ENCODE measurements at regions not wholly inside any gene's neighbourhood (a gene's known extent, or its start where the extent isn't known, plus 50 kb on each side); places are given as distances from the start of the nearest gene placed in this dataset.

DNA sequence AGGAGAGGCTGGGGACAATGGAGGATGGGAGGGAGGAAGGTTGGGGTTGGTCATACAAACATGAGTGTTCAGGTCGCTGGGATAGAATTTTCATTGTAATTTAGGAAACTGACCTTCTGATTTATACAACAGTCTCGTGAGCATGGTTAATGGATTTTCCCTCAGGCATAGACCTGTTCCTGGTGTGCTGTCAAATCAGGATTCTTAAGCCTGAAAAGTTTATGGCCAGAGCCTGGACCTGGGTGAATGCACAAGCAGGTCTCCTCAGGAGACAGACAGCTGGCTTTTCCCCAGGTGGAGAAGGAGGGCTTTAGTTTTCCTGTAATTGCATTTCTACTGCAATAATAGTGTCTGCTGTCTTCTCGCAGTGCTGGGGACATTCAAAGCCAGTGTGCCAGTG, 338.0 kb downstream of the SHQ1 start:
- TF ChIP-seq, protein P1, sequence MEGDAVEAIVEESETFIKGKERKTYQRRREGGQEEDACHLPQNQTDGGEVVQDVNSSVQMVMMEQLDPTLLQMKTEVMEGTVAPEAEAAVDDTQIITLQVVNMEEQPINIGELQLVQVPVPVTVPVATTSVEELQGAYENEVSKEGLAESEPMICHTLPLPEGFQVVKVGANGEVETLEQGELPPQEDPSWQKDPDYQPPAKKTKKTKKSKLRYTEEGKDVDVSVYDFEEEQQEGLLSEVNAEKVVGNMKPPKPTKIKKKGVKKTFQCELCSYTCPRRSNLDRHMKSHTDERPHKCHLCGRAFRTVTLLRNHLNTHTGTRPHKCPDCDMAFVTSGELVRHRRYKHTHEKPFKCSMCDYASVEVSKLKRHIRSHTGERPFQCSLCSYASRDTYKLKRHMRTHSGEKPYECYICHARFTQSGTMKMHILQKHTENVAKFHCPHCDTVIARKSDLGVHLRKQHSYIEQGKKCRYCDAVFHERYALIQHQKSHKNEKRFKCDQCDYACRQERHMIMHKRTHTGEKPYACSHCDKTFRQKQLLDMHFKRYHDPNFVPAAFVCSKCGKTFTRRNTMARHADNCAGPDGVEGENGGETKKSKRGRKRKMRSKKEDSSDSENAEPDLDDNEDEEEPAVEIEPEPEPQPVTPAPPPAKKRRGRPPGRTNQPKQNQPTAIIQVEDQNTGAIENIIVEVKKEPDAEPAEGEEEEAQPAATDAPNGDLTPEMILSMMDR (IDR thresholded peaks at IDR 0.05; ENCODE audit: insufficient read depth, low read length, poor library complexity, severe bottlenecking): no peak
- TF ChIP-seq EZH2phosphoT487 (conservative IDR thresholded peaks at IDR 0.05; ENCODE audit: low read length): no peak

Measured in SU-DHL-6 (cell line).